HEK293T (cell line): ENCODE measurements at regions not wholly inside any gene's neighbourhood (a gene's known extent, or its start where the extent isn't known, plus 50 kb on each side); places are given as distances from the start of the nearest gene placed in this dataset.

Experiments used
- ELF4 ChIP-seq: fragments of 450-650 bp; IDR thresholded peaks from 2 replicates; pipeline ENCODE4 v1.6.1; 2017; ENCODE audit warnings: antibody characterized with exemption
- FOXK2 ChIP-seq: fragments of 450-650 bp; IDR thresholded peaks from 2 replicates; pipeline ENCODE4 v1.6.1; 2016; ENCODE audit warnings: mild to moderate bottlenecking
- L3MBTL2 ChIP-seq: fragments of 450-650 bp; conservative IDR thresholded peaks from 2 replicates; pipeline ENCODE4 v1.6.1; 2016; ENCODE audit warnings: mild to moderate bottlenecking
- ZNF384 ChIP-seq: fragments of 450-650 bp; IDR thresholded peaks from 2 replicates; pipeline ENCODE4 v1.6.1; 2016

GRCh38 chr7:41445946-41446345 lies 256.9 kb downstream of the INHBA start:
- no peak for TF ChIP-seq L3MBTL2
- no peak for TF ChIP-seq ELF4
- no peak for TF ChIP-seq ZNF384
- no peak for TF ChIP-seq FOXK2
